GM06990 (cell line): ENCODE measurements at regions not wholly inside any gene's neighbourhood (a gene's known extent, or its start where the extent isn't known, plus 50 kb on each side); places are given as distances from the start of the nearest gene placed in this dataset.

Experiments used
- DNase-seq: peaks from one replicate; pipeline ENCODE4 v3.0.0-alpha.2; 2011; ENCODE audit not compliant: insufficient read length; ENCODE audit errors: extremely low read depth
- H3K27me3 ChIP-seq: replicated peaks from 2 replicates; pipeline ENCODE4 v1.6.0; 2011; ENCODE audit warnings: low read length; ENCODE audit not compliant: control insufficient read depth, insufficient read depth
- H3K36me3 ChIP-seq: 2 replicates; pipeline ENCODE4 v1.5.1; 2011; ENCODE audit warnings: low read length; ENCODE audit not compliant: control insufficient read depth, insufficient read depth
- H3K4me3 ChIP-seq: replicated peaks from 2 replicates; pipeline ENCODE4 v1.5.1; 2011; ENCODE audit warnings: low read depth, mild to moderate bottlenecking, control low read depth, low read length
- CTCF ChIP-seq: IDR thresholded peaks from 2 replicates; pipeline ENCODE4 v1.5.1; 2011; ENCODE audit warnings: low read length, control low read depth, mild to moderate bottlenecking, inconsistent platforms; ENCODE audit not compliant: insufficient read depth, poor library complexity, severe bottlenecking

GRCh38 chrX:128931071-128931470 lies 592.2 kb downstream of the SMARCA1 start:
- no peak overlapping the region for H3K4me3 ChIP-seq
- no peaks in the 10 kb centered on the region for H3K36me3 ChIP-seq
- no peak for DNase-seq
- no peaks in the 10 kb centered on the region for H3K27me3 ChIP-seq
- no peak for TF ChIP-seq CTCF

GRCh38 chrX:128929271-128930057 lies 593.8 kb downstream of the SMARCA1 start:
- H3K4me3 ChIP-seq, result no peak overlapping the region
- no peaks in the 10 kb centered on the region for H3K36me3 ChIP-seq
- no peak for DNase-seq
- no peak for TF ChIP-seq CTCF
- no peaks in the 10 kb centered on the region for H3K27me3 ChIP-seq

- Histone ChIP-seq H3K27me3 (no peaks in the 10 kb centered on the region), H3K4me3 (no peak overlapping the region), H3K36me3 (no peaks in the 10 kb centered on the region)
- TF ChIP-seq CTCF, result no peak
- no peak for DNase-seq
These were observed 594.7 kb downstream of the SMARCA1 start for GRCh38 chrX:128928636-128929035.

GRCh38 chrX:128927363-128927762 lies 595.9 kb downstream of the SMARCA1 start:
- Histone ChIP-seq H3K36me3 (no peaks in the 10 kb centered on the region), H3K4me3 (no peak overlapping the region), H3K27me3 (no peaks in the 10 kb centered on the region)
- no peak for TF ChIP-seq CTCF
- DNase-seq, result no peak

GRCh38 chrX:128906753-128907152 lies 616.5 kb downstream of the SMARCA1 start:
- Histone ChIP-seq H3K27me3 (no peaks in the 10 kb centered on the region), H3K36me3 (no peaks in the 10 kb centered on the region), H3K4me3 (no peak overlapping the region)
- DNase-seq, result no peak
- no peak for TF ChIP-seq CTCF

GRCh38 chrX:128901018-128901417 lies 622.3 kb downstream of the SMARCA1 start:
- no peaks in the 10 kb centered on the region for H3K36me3 ChIP-seq
- no peak overlapping the region for H3K4me3 ChIP-seq
- no peaks in the 10 kb centered on the region for H3K27me3 ChIP-seq
- TF ChIP-seq CTCF, result no peak
- DNase-seq, result no peak
